SK-N-SH (cell line): ENCODE measurements at regions not wholly inside any gene's neighbourhood (a gene's known extent, or its start where the extent isn't known, plus 50 kb on each side); places are given as distances from the start of the nearest gene placed in this dataset.

Source experiments
- CTCF ChIA-PET: fragments of 300-600, 350-600 bp; formaldehyde crosslinking; extraction: SDS; loops from one replicate; lab custom pipeline; 2021; lab: Yijun Ruan, JAX
- POLR2A ChIA-PET: fragments of 350-600 bp; sonication (Branson Sonifier 250); formaldehyde crosslinking; extraction: SDS; loops from one replicate; lab custom pipeline; 2020; ENCODE audit warnings: antibody characterized with exemption, inconsistent platforms; lab: Yijun Ruan, JAX
- DNase-seq: peaks from one replicate; pipeline ENCODE4 v3.0.0; 2012
- H2AFZ ChIP-seq: fragments of 200-600 bp; sonication (generic); 2 replicates; pipeline ENCODE4 v1.8.1; 2016; ENCODE audit warnings: antibody characterized with exemption, mild to moderate bottlenecking, low read depth
- H3F3A ChIP-seq: fragments of 200-600 bp; sonication (generic); replicated peaks from 2 replicates; pipeline ENCODE3; 2016; ENCODE audit warnings: antibody characterized with exemption, mild to moderate bottlenecking; ENCODE audit not compliant: insufficient read depth
- H3K27ac ChIP-seq, 2 experiments: fragments of 200-500 bp in 1 of 2; fragments of 200-600 bp in 1 of 2; sonication (Bioruptor generic) in 1 of 2; sonication (generic), shearing (Covaris generic) in 1 of 2; 2 replicates each; pipeline versions ENCODE4 v1.5.1 to v1.6.1; 2014 to 2016; ENCODE audit warnings: low read depth in 2 of 2, inconsistent platforms in 1 of 2, low read length in 1 of 2, mild to moderate bottlenecking in 1 of 2, mixed read lengths in 1 of 2
- H3K27me3 ChIP-seq: fragments of 200-600 bp; sonication (generic), shearing (Covaris generic); 2 replicates; pipeline ENCODE4 v1.6.1; 2016; ENCODE audit warnings: mixed run types; ENCODE audit not compliant: insufficient read depth
- H3K36me3 ChIP-seq, 2 experiments: fragments of 200-500 bp in 1 of 2; fragments of 200-600 bp in 1 of 2; sonication (Bioruptor generic) in 1 of 2; sonication (generic) in 1 of 2; replicated peaks in 1 of 2; 2 replicates each; pipeline versions ENCODE3 to v1.5.1; 2014 to 2016; ENCODE audit warnings: low read length in 1 of 2, mild to moderate bottlenecking in 1 of 2; ENCODE audit not compliant: insufficient read depth in 2 of 2, control insufficient read depth in 1 of 2
- H3K4me1 ChIP-seq, 2 experiments: fragments of 200-500 bp in 1 of 2; fragments of 200-600 bp in 1 of 2; sonication (Bioruptor generic) in 1 of 2; sonication (generic), shearing (Covaris generic) in 1 of 2; 2 replicates each; pipeline versions ENCODE4 v1.5.1 to v1.6.1; 2014 to 2016; ENCODE audit warnings: low read depth in 1 of 2, low read length in 1 of 2, mixed run types in 1 of 2; ENCODE audit not compliant: insufficient read depth in 2 of 2, control insufficient read depth in 1 of 2
- H3K4me2 ChIP-seq: fragments of 200-600 bp; sonication (generic), shearing (Covaris generic); 2 replicates; pipeline ENCODE4 v1.6.1; 2017; ENCODE audit warnings: mixed run types
- H3K4me3 ChIP-seq, 2 experiments: fragments of 200-500 bp in 1 of 2; fragments of 200-600 bp in 1 of 2; sonication (Bioruptor generic) in 1 of 2; sonication (generic), shearing (Covaris generic) in 1 of 2; 2 replicates each; pipeline versions ENCODE4 v1.5.1 to v1.8.1; 2014 to 2016; ENCODE audit warnings: low read depth in 2 of 2, inconsistent platforms in 1 of 2, low read length in 1 of 2, mild to moderate bottlenecking in 1 of 2, mixed read lengths in 1 of 2, moderate library complexity in 1 of 2
- H3K79me2 ChIP-seq: fragments of 200-600 bp; sonication (generic); 2 replicates; pipeline ENCODE4 v1.8.1; 2017; ENCODE audit warnings: mild to moderate bottlenecking; ENCODE audit not compliant: insufficient read depth
- H3K9ac ChIP-seq: fragments of 200-600 bp; sonication (generic); 2 replicates; pipeline ENCODE4 v1.6.1; 2017; ENCODE audit warnings: mixed run types
- H3K9me2 ChIP-seq: fragments of 200-600 bp; sonication (generic); 2 replicates; pipeline ENCODE4 v1.6.1; 2017; ENCODE audit warnings: mixed run types
- H3K9me3 ChIP-seq: fragments of 200-600 bp; sonication (generic); 2 replicates; pipeline ENCODE4 v1.6.1; 2017; ENCODE audit warnings: mixed run types, mild to moderate bottlenecking, moderate library complexity
- H4K20me1 ChIP-seq: fragments of 200-600 bp; sonication (generic); 2 replicates; pipeline ENCODE4 v1.6.1; 2017; ENCODE audit warnings: mild to moderate bottlenecking, mixed run types; ENCODE audit not compliant: insufficient read depth
- CHD2 ChIP-seq: fragments of 150-350 bp; IDR thresholded peaks from 2 replicates; pipeline ENCODE4 v1.6.1; 2018; ENCODE audit warnings: low read length; ENCODE audit not compliant: partially characterized antibody
- ELF1 ChIP-seq: IDR thresholded peaks from 2 replicates; pipeline ENCODE4 v1.4.0; 2012
- EZH2phosphoT487 ChIP-seq: fragments of 200-600 bp; sonication (generic); IDR thresholded peaks from 2 replicates; pipeline ENCODE4 v1.6.1; 2017; ENCODE audit warnings: low read depth, mixed run types, mild to moderate bottlenecking, antibody characterized with exemption, moderate library complexity, borderline replicate concordance
- GABPA ChIP-seq: IDR thresholded peaks from 2 replicates; pipeline ENCODE4 v1.4.0; 2012; ENCODE audit warnings: low read depth, mild to moderate bottlenecking
- GATA2 ChIP-seq: sonication (generic); formaldehyde crosslinking; IDR thresholded peaks from 2 replicates; pipeline ENCODE4 v1.5.0; 2020; ENCODE audit warnings: mild to moderate bottlenecking, missing genetic modification reagents
- JUND ChIP-seq: IDR thresholded peaks from 2 replicates; pipeline ENCODE4 v1.4.0; 2012
- MEF2A ChIP-seq: IDR thresholded peaks from 2 replicates; pipeline ENCODE4 v1.4.0; 2012; ENCODE audit warnings: low read depth, borderline replicate concordance
- MXI1 ChIP-seq: IDR thresholded peaks from 2 replicates; pipeline ENCODE4 v1.6.1; 2012; ENCODE audit warnings: mild to moderate bottlenecking, low read depth, low read length, improper control_type of control experiment
- NRF1 ChIP-seq: IDR thresholded peaks from 2 replicates; pipeline ENCODE4 v1.6.1; 2012; ENCODE audit warnings: low read depth, mild to moderate bottlenecking, low read length
- RAD21 ChIP-seq: IDR thresholded peaks from 2 replicates; pipeline ENCODE4 v1.6.1; 2012; ENCODE audit warnings: mild to moderate bottlenecking, low read length
- RCOR1 ChIP-seq: fragments of 150-350 bp; IDR thresholded peaks from 2 replicates; pipeline ENCODE4 v1.6.1; 2017; ENCODE audit warnings: antibody characterized with exemption, low read length
- SMC3 ChIP-seq: IDR thresholded peaks from 2 replicates; pipeline ENCODE4 v1.6.1; 2012; ENCODE audit warnings: low read depth, low read length, improper control_type of control experiment
- YY1 ChIP-seq: IDR thresholded peaks from 2 replicates; pipeline ENCODE4 v1.4.0; 2012; ENCODE audit warnings: low read depth, mild to moderate bottlenecking
- WGBS: methylation state at CpG from one replicate; pipeline ENCODE4 v1.1.6; 2017; ENCODE audit warnings: low lambda C conversion rate; 5-methylcytosine and 5-hydroxymethylcytosine counted together
- TF ChIP-seq, protein P1 (sequence below): IDR thresholded peaks from 2 replicates; pipeline ENCODE4; 2012
- TF ChIP-seq, protein P2 (sequence below): fragments of 200-600 bp; sonication (generic); IDR thresholded peaks from 2 replicates; pipeline ENCODE4 v1.6.1; 2017; ENCODE audit warnings: antibody characterized with exemption, mild to moderate bottlenecking, moderate library complexity
- TF ChIP-seq, protein P3 (sequence below): fragments of 150-350 bp; IDR thresholded peaks from 2 replicates; pipeline ENCODE4 v1.6.1; 2017; ENCODE audit warnings: antibody characterized with exemption, low read length, low read depth, borderline replicate concordance

DNA sequence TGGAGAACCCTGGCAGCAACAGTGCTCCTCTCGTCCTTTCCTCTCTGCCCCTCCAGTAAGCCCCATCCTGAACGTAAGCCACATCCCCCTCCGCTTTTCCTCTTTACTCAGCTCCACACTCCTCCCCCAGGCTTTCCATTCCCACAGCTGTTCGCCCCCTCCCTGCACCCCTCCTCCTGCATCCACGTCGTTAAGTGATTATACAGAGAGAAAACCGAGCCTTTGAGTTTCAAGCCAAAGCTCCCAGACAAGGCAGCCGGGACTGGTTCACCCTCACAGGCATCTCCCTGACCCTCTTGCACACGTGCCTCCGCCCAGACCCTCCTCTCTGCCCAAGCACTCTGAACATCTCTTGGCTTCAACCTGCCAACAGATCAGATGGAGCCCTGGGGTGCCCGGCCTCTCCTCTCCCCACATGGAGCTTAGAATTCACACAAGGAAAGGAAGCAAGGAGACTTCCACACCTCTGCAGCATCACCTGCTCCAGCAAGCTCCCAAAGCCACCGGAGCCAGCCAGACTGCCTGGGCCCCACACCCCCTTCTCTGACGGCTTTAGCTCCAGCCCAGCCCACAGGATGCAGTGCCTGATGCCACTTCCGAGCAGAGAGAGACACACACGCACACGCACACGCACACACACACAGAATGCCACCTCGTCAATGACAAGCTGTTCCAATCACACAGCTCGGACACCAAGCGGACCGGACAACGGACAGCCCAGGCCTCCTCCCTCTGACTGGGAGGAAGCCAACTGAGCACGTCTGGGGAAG lies 99.9 kb upstream of the CCL2 start:
- no peak overlapping the region for H3K9ac ChIP-seq
- CTCF ChIA-PET = interaction anchor here (1.1 to 8.0 kb wide), 9 partner anchors 8 to 429 kb away, joined by 3 to 59 read pairs (median 9); no protein-coding TSS in a partner anchor
- no peaks in the 10 kb centered on the region for H3K27me3 ChIP-seq
- H3K9me3 ChIP-seq = no peaks in the 10 kb centered on the region
- peaks cover 0 to 3% of the 10 kb centered on the region in 2 experiments; a peak in 1 of 4 replicates for H3K4me1 ChIP-seq
- H3K4me2 ChIP-seq = no peak overlapping the region
- peak; percentile 21 for DNase-seq
- no peak for TF ChIP-seq EZH2phosphoT487
- no peak for TF ChIP-seq RCOR1
- no peak for TF ChIP-seq JUND
- TF ChIP-seq SMC3 = no peak
- TF ChIP-seq, protein P1, sequence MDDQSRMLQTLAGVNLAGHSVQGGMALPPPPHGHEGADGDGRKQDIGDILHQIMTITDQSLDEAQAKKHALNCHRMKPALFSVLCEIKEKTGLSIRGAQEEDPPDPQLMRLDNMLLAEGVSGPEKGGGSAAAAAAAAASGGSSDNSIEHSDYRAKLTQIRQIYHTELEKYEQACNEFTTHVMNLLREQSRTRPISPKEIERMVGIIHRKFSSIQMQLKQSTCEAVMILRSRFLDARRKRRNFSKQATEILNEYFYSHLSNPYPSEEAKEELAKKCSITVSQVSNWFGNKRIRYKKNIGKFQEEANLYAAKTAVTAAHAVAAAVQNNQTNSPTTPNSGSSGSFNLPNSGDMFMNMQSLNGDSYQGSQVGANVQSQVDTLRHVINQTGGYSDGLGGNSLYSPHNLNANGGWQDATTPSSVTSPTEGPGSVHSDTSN = no peak
- TF ChIP-seq NRF1 = no peak
- TF ChIP-seq YY1 = no peak
- TF ChIP-seq MXI1 = no peak
- TF ChIP-seq GATA2 (CRISPR knock-in tag) = no peak
- no peak for TF ChIP-seq GABPA
- no peak for TF ChIP-seq MEF2A
- no peak for TF ChIP-seq RAD21
- TF ChIP-seq, all 33 proteins: peak for 0
- no peak overlapping the region for H3K4me3 ChIP-seq
- POLR2A ChIA-PET = interaction anchor here (1.4 kb wide), 1 partner anchor 9 kb away, joined by 3 read pairs; no protein-coding TSS in a partner anchor
- no peaks in the 10 kb centered on the region for H3F3A ChIP-seq
- H4K20me1 ChIP-seq = no peaks in the 10 kb centered on the region
- no peaks in the 10 kb centered on the region for H3K36me3 ChIP-seq
- 33% methylated on average over 17 of the region's 23 CpGs for WGBS
- no peak overlapping the region for H3K27ac ChIP-seq
- H3K79me2 ChIP-seq = no peaks in the 10 kb centered on the region
- H3K9me2 ChIP-seq = no peaks in the 10 kb centered on the region
- no peak overlapping the region for H2AFZ ChIP-seq

DNA sequence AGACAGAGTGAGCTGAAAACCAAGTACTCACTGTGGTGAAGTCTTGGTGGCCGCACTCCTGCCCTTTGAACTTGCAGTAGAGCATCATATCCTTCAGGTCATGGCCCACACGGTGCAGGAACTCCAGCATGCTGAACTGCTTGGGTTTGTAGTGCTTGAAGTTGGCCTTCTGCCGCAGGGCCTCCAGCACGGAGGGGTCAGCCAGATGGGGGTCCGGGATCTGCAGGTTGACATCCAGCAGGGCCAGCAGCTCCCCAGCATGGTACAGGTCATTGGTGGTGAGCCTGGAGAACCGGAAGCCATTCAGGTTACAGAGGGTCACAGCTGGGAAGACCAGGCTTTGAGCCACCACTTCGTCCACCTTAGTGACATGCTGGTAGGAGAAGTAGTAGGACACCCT lies 99.1 kb upstream of the CCL2 start:
- Histone ChIP-seq H3K4me2 (no peak overlapping the region), H2AFZ (no peak overlapping the region), H3K4me1 (peaks cover 0 to 3% of the 10 kb centered on the region in 2 experiments; a peak in 1 of 4 replicates), H3K9me2 (no peaks in the 10 kb centered on the region), H3K27me3 (no peaks in the 10 kb centered on the region), H3K36me3 (no peaks in the 10 kb centered on the region), H3K4me3 (no peak overlapping the region), H3K9ac (no peak overlapping the region), H3F3A (no peaks in the 10 kb centered on the region), H3K27ac (no peak overlapping the region), H3K79me2 (no peaks in the 10 kb centered on the region), H4K20me1 (no peaks in the 10 kb centered on the region), H3K9me3 (no peaks in the 10 kb centered on the region)
- ChIA-PET POLR2A (no interaction called here), CTCF (interaction anchor here (1.0 to 8.0 kb wide), 8 partner anchors 8 to 405 kb away, joined by 3 to 59 read pairs (median 12); no protein-coding TSS in a partner anchor)
- WGBS = 0% methylated on average over 1 of the region's 7 CpGs
- no peak for DNase-seq
- TF ChIP-seq RAD21 = no peak
- no peak for TF ChIP-seq SMC3
- no peak for TF ChIP-seq EZH2phosphoT487
- TF ChIP-seq, protein P2, sequence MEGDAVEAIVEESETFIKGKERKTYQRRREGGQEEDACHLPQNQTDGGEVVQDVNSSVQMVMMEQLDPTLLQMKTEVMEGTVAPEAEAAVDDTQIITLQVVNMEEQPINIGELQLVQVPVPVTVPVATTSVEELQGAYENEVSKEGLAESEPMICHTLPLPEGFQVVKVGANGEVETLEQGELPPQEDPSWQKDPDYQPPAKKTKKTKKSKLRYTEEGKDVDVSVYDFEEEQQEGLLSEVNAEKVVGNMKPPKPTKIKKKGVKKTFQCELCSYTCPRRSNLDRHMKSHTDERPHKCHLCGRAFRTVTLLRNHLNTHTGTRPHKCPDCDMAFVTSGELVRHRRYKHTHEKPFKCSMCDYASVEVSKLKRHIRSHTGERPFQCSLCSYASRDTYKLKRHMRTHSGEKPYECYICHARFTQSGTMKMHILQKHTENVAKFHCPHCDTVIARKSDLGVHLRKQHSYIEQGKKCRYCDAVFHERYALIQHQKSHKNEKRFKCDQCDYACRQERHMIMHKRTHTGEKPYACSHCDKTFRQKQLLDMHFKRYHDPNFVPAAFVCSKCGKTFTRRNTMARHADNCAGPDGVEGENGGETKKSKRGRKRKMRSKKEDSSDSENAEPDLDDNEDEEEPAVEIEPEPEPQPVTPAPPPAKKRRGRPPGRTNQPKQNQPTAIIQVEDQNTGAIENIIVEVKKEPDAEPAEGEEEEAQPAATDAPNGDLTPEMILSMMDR = no peak
- no peak for TF ChIP-seq NRF1
- TF ChIP-seq, protein P3, sequence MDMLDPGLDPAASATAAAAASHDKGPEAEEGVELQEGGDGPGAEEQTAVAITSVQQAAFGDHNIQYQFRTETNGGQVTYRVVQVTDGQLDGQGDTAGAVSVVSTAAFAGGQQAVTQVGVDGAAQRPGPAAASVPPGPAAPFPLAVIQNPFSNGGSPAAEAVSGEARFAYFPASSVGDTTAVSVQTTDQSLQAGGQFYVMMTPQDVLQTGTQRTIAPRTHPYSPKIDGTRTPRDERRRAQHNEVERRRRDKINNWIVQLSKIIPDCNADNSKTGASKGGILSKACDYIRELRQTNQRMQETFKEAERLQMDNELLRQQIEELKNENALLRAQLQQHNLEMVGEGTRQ = no peak
- no peak for TF ChIP-seq GATA2 (CRISPR knock-in tag)
- TF ChIP-seq CHD2 = no peak
- no peak for TF ChIP-seq ELF1
